Gastroesophageal sphincter (tissue), 4 donors: ENCODE measurements at regions not wholly inside any gene's neighbourhood (a gene's known extent, or its start where the extent isn't known, plus 50 kb on each side); places are given as distances from the start of the nearest gene placed in this dataset.

Experiments
- ATAC-seq: fragments of 150-250 bp; one replicate; pipeline ENCODE4 v1.9.1; 2016; ENCODE audit warnings: mild to moderate bottlenecking, moderate library complexity
- H3K27ac ChIP-seq, 4 donors: fragments of 200-600 bp; sonication (generic) in 3 of 4; 1 replicate in 3 of 4; 2 replicates in 1 of 4; pipeline ENCODE4 v1.5.1; 2016 to 2019
- H3K27me3 ChIP-seq: fragments of 200-600 bp; sonication (generic); one replicate; pipeline ENCODE4 v1.5.1; 2019
- H3K36me3 ChIP-seq, 2 donors: fragments of 200-600 bp; sonication (generic); one replicate each; pipeline ENCODE4 v1.5.1; 2019; ENCODE audit warnings: control low read depth in 1 of 2
- H3K4me1 ChIP-seq, 3 donors: fragments of 200-600 bp; sonication (generic); 1 replicate in 2 of 3; 2 replicates in 1 of 3; pipeline ENCODE4 v1.5.1; 2016 to 2019; ENCODE audit warnings: control low read depth in 2 of 3
- H3K4me3 ChIP-seq, 2 donors: fragments of 200-600 bp; sonication (generic); one replicate each; pipeline ENCODE4 v1.5.1; 2019; ENCODE audit warnings: mild to moderate bottlenecking in 1 of 2, moderate library complexity in 1 of 2
- H3K9me3 ChIP-seq, 3 donors: fragments of 200-600 bp; sonication (generic); one replicate each; pipeline ENCODE4 v1.5.1; 2017 to 2019; ENCODE audit warnings: control low read depth in 2 of 3
- CTCF ChIP-seq, 4 experiments: fragments of 200-600 bp in 2 of 4; fragments of 450-650 bp in 2 of 4; sonication (generic) in 1 of 4; IDR thresholded peaks; one replicate each; pipeline ENCODE4 v1.5.1; 2017 to 2019; ENCODE audit warnings: antibody characterized with exemption in 4 of 4, mild to moderate bottlenecking in 2 of 4, moderate library complexity in 2 of 4
- EP300 ChIP-seq: sonication (generic); formaldehyde crosslinking; IDR thresholded peaks from one replicate; pipeline ENCODE4 v1.6.1; 2017; ENCODE audit warnings: antibody characterized with exemption, mild to moderate bottlenecking
- POLR2A ChIP-seq, 2 donors: fragments of 450-650 bp; IDR thresholded peaks; one replicate each; pipeline ENCODE4 v1.6.1; 2017; ENCODE audit warnings: antibody characterized with exemption in 2 of 2, mild to moderate bottlenecking in 2 of 2, moderate library complexity in 1 of 2
- POLR2AphosphoS5 ChIP-seq: sonication (generic); formaldehyde crosslinking; IDR thresholded peaks from one replicate; pipeline ENCODE4 v1.6.1; 2017; ENCODE audit warnings: antibody characterized with exemption
- WGBS, 2 donors: methylation state at CpG; one replicate each; pipeline ENCODE4 v1.1.5; 2018; ENCODE audit warnings: low coverage in 1 of 2; 5-methylcytosine and 5-hydroxymethylcytosine counted together

GRCh38 chr7:35487841-35488240, 207.1 kb downstream of the HERPUD2 start:
- Histone ChIP-seq H3K4me1 (no peaks in the 10 kb centered on the region), H3K4me3 (no peak overlapping the region), H3K27me3 (no peaks in the 10 kb centered on the region), H3K9me3 (no peaks in the 10 kb centered on the region), H3K27ac (no peak overlapping the region), H3K36me3 (no peaks in the 10 kb centered on the region)
- ATAC-seq, result no peak
- 86% methylated on average over 1 of the region's 2 CpGs; no CpG with 5 or more reads in 1 of the 2 donors for WGBS, 2 donors
- no peak for TF ChIP-seq CTCF (IDR thresholded peaks at IDR 0.05)
- no peak for TF ChIP-seq POLR2AphosphoS5
- TF ChIP-seq POLR2A (IDR thresholded peaks at IDR 0.05), result no peak
- TF ChIP-seq EP300, result no peak

- no peaks in the 10 kb centered on the region for H3K36me3 ChIP-seq
- no peaks in the 10 kb centered on the region for H3K9me3 ChIP-seq
- no peaks in the 10 kb centered on the region for H3K27me3 ChIP-seq
- no peak overlapping the region for H3K4me3 ChIP-seq
- H3K27ac ChIP-seq, result no peak overlapping the region
- 92 to 100% methylated on average over 1 to 2 of the region's 6 CpGs for WGBS, 2 donors
- no peak for ATAC-seq
- H3K4me1 ChIP-seq, result no peaks in the 10 kb centered on the region
- TF ChIP-seq POLR2A (IDR thresholded peaks at IDR 0.05), result no peak
- TF ChIP-seq CTCF (IDR thresholded peaks at IDR 0.05), result no peak
- TF ChIP-seq POLR2AphosphoS5, result no peak
- no peak for TF ChIP-seq EP300
Observed at GRCh38 chr7:35487402-35487801, 207.5 kb downstream of the HERPUD2 start.

- TF ChIP-seq POLR2A (IDR thresholded peaks at IDR 0.05) (no peak), CTCF (IDR thresholded peaks at IDR 0.05) (no peak), POLR2AphosphoS5 (no peak), EP300 (no peak)
- H3K27ac ChIP-seq, result no peak overlapping the region
- H3K36me3 ChIP-seq, result no peaks in the 10 kb centered on the region
- no peaks in the 10 kb centered on the region for H3K9me3 ChIP-seq
- H3K27me3 ChIP-seq, result no peaks in the 10 kb centered on the region
- no peak overlapping the region for H3K4me3 ChIP-seq
- no peaks in the 10 kb centered on the region for H3K4me1 ChIP-seq
- WGBS, 2 donors, result 52 to 55% methylated on average over 3 to 5 of the region's 6 CpGs
- ATAC-seq, result no peak
Observed at GRCh38 chr7:35485436-35485835, 209.5 kb downstream of the HERPUD2 start.

- WGBS, 2 donors, result 96 to 100% methylated on average over 1 to 2 of the region's 2 CpGs
- no peaks in the 10 kb centered on the region for H3K9me3 ChIP-seq
Observed at GRCh38 chr7:35483568-35483967, 211.4 kb downstream of the HERPUD2 start.

More at GRCh38 chr7:35483568-35483967, 211.4 kb downstream of the HERPUD2 start:
- Histone ChIP-seq H3K27ac (no peak overlapping the region), H3K36me3 (no peaks in the 10 kb centered on the region), H3K4me1 (no peaks in the 10 kb centered on the region), H3K27me3 (no peaks in the 10 kb centered on the region), H3K4me3 (no peak overlapping the region)
- TF ChIP-seq POLR2AphosphoS5 (no peak), CTCF (IDR thresholded peaks at IDR 0.05) (no peak), EP300 (no peak), POLR2A (IDR thresholded peaks at IDR 0.05) (no peak)
- ATAC-seq, result no peak
